Body of pancreas (tissue), 4 donors: ENCODE measurements at regions not wholly inside any gene's neighbourhood (a gene's known extent, or its start where the extent isn't known, plus 50 kb on each side); places are given as distances from the start of the nearest gene placed in this dataset.
A peak's percentile ranks its signal among the peaks of the same experiment; 100 is the strongest.

ENCODE experiments used
- ATAC-seq: fragments of 150-250 bp; one replicate; pipeline ENCODE4 v1.9.1; 2016
- DNase-seq, 4 donors: peaks; one replicate each; pipeline ENCODE4 v3.0.0-alpha.2; 2019
- H3K27ac ChIP-seq, 4 donors: fragments of 200-600 bp; sonication (generic); 1 replicate in 3 of 4; 2 replicates in 1 of 4; pipeline versions ENCODE4 v1.5.1 to v1.6.1; 2016 to 2019; ENCODE audit warnings: mild to moderate bottlenecking in 1 of 4, mixed read lengths in 1 of 4, moderate library complexity in 1 of 4
- H3K27me3 ChIP-seq, 2 donors: fragments of 200-600 bp; sonication (generic); one replicate each; pipeline ENCODE4 v1.6.0; 2016; ENCODE audit warnings: mild to moderate bottlenecking in 1 of 2
- H3K36me3 ChIP-seq, 2 donors: fragments of 200-600 bp; sonication (generic); replicated peaks in 1 of 2; 2 replicates each; pipeline ENCODE4 v1.5.1; 2016; ENCODE audit warnings: low read depth in 2 of 2; ENCODE audit not compliant: insufficient read depth in 1 of 2
- H3K4me1 ChIP-seq: fragments of 200-600 bp; sonication (generic); one replicate; pipeline ENCODE4 v1.6.0; 2016
- H3K4me3 ChIP-seq, 2 donors: fragments of 200-600 bp; sonication (generic); 1 replicate in 1 of 2; 2 replicates in 1 of 2; pipeline ENCODE4 v1.5.1; 2016 to 2019
- H3K9me3 ChIP-seq, 3 donors: fragments of 200-600 bp; sonication (generic); 1 replicate in 2 of 3; 2 replicates in 1 of 3; pipeline ENCODE4 v1.5.1; 2016
- CTCF ChIP-seq, 7 experiments: fragments of 450-650 bp in 4 of 7; fragments of 200-600 bp in 3 of 7; sonication (generic) in 3 of 7; IDR thresholded peaks; one replicate each; pipeline ENCODE4 v1.5.1; 2016 to 2019; ENCODE audit warnings: antibody characterized with exemption in 7 of 7
- POLR2A ChIP-seq, 3 donors: fragments of 450-650 bp; IDR thresholded peaks; one replicate each; pipeline ENCODE4 v1.6.1; 2016; ENCODE audit warnings: antibody characterized with exemption in 3 of 3, mild to moderate bottlenecking in 2 of 3
- WGBS, 2 donors: methylation state at CpG; one replicate each; pipeline ENCODE4 v1.1.5; 2017; 5-methylcytosine and 5-hydroxymethylcytosine counted together
- intact Hi-C: fragments of 100-400 bp; cut with DNase I; formaldehyde crosslinking; loops from one replicate; pipeline ENCODE4 v1.15.1; 2023

- TF ChIP-seq CTCF (IDR thresholded peaks at IDR 0.05) (no peak), POLR2A (IDR thresholded peaks at IDR 0.05) (no peak)
- H3K27me3 ChIP-seq: no peaks in the 10 kb centered on the region
- H3K36me3 ChIP-seq: no peaks in the 10 kb centered on the region
- intact Hi-C loops: no loop called here
- WGBS, 2 donors: 86 to 91% methylated on average over 1 of the region's 1 CpG
- ATAC-seq: no peak
- H3K4me1 ChIP-seq: no peaks in the 10 kb centered on the region
- H3K27ac ChIP-seq: no peak overlapping the region
- no peak overlapping the region for H3K4me3 ChIP-seq
- H3K9me3 ChIP-seq: no peaks in the 10 kb centered on the region
- DNase-seq: no peak
Measured at GRCh38 chr6:143609972-143610371, 67.8 kb upstream of the PHACTR2 start.

- Histone ChIP-seq H3K4me3 (no peak overlapping the region), H3K27me3 (no peaks in the 10 kb centered on the region), H3K9me3 (no peaks in the 10 kb centered on the region), H3K36me3 (no peaks in the 10 kb centered on the region), H3K27ac (no peak overlapping the region), H3K4me1 (no peaks in the 10 kb centered on the region)
- intact Hi-C loops: no loop called here
- TF ChIP-seq POLR2A (IDR thresholded peaks at IDR 0.05): no peak
- 61 to 78% methylated on average over 1 of the region's 1 CpG for WGBS, 2 donors
- no peak for ATAC-seq
- DNase-seq: no peak
Measured at GRCh38 chr6:143609501-143609900, 68.3 kb upstream of the PHACTR2 start.

GRCh38 chr6:143608906-143609305, 68.9 kb upstream of the PHACTR2 start:
- no peak for DNase-seq
- Histone ChIP-seq H3K27me3 (no peaks in the 10 kb centered on the region), H3K4me3 (no peak overlapping the region), H3K4me1 (no peaks in the 10 kb centered on the region), H3K27ac (no peak overlapping the region), H3K36me3 (no peaks in the 10 kb centered on the region), H3K9me3 (no peaks in the 10 kb centered on the region)
- intact Hi-C loops: no loop called here
- TF ChIP-seq POLR2A (IDR thresholded peaks at IDR 0.05): no peak
- no peak for TF ChIP-seq CTCF (IDR thresholded peaks at IDR 0.05)
- WGBS, 2 donors: 84 to 91% methylated on average over 5 of the region's 5 CpGs
- no peak for ATAC-seq

- Histone ChIP-seq H3K36me3 (no peaks in the 10 kb centered on the region), H3K27ac (no peak overlapping the region), H3K4me3 (no peak overlapping the region), H3K4me1 (no peaks in the 10 kb centered on the region), H3K27me3 (no peaks in the 10 kb centered on the region), H3K9me3 (no peaks in the 10 kb centered on the region)
- intact Hi-C loops: no loop called here
- DNase-seq (peak in 2 of 4 donors; percentile 13 to 24), ATAC-seq (no peak)
- 58% methylated on average over 7 of the region's 7 CpGs for WGBS, 2 donors
- TF ChIP-seq POLR2A (IDR thresholded peaks at IDR 0.05): no peak
- TF ChIP-seq CTCF (IDR thresholded peaks at IDR 0.05): no peak
Measured at GRCh38 chr6:143607974-143608373, 69.8 kb upstream of the PHACTR2 start.

GRCh38 chr6:143607168-143607567, 70.6 kb upstream of the PHACTR2 start:
- TF ChIP-seq POLR2A (IDR thresholded peaks at IDR 0.05) (no peak), CTCF (IDR thresholded peaks at IDR 0.05) (no peak)
- H3K27me3 ChIP-seq: no peaks in the 10 kb centered on the region
- WGBS, 2 donors: 67 to 74% methylated on average over 7 of the region's 7 CpGs
- DNase-seq (no peak), ATAC-seq (no peak)
- no peaks in the 10 kb centered on the region for H3K36me3 ChIP-seq
- no peaks in the 10 kb centered on the region for H3K9me3 ChIP-seq
- no peak overlapping the region for H3K4me3 ChIP-seq
- intact Hi-C loops: no loop called here
- no peaks in the 10 kb centered on the region for H3K4me1 ChIP-seq
- no peak overlapping the region for H3K27ac ChIP-seq
